ENCODE measurements at regions not wholly inside any gene's neighbourhood (a gene's known extent, or its start where the extent isn't known, plus 50 kb on each side); places are given as distances from the start of the nearest gene placed in this dataset.
"Not testable (repeated sequence)": the region's sequence is repeated elsewhere in the genome, so short reads cannot be mapped to it uniquely, and the experiment has no call there.

DNA sequence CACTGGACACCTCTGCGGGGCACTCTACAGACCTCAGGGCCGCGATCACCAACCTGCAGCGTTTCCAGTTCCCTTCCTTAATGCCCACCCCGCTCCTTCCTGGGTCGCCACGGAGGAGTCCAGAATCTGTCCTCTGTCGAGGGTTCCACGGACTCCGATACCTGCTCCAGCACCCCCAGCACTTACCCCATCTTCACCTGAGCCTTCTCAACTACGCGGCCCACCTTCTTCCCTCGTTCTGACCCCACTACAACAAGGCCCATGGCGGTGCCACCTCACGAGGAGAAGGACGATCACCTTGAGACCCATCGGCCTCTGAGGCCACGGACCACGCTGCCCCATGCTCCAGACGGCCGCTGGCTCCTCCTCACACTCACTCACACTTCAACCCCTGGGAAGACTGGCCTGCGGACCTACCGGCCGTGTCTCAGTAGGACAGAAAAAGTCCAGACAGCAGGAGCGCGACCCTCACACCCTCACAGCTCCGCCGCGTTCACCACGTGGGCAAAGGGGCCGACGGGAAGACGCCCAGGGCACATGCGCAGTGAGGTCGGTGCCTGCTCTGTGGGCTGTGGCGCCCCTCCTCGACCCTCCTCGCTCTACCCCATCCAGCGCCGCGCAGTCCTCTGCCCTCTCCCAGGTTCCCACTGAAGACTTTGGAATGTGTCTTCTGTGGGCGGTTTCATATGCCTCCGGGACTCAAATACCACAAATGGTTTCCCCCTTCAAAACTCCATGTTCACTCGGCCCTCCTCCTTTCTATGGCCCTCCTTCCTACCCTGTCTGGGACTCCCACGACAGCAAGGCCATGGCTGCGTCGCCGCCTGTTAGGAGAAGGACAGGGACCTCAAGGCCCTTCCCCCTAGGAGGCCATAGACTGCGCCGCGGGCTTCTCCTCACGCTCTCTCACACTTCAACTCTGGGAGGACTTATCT is 193.9 kb upstream of the PHF14 start:
- peak; percentile 34 for DNase-seq
- intact Hi-C loops (cut with DNase I) = no loop called here
- ATAC-seq (ENCODE audit: poor library complexity) = no peak

- DNase-seq = no peak
These were observed 193.3 kb upstream of the PHF14 start for GRCh38 chr7:10780400-10780747.

GRCh38 chr7:10786976-10787375 is 186.7 kb upstream of the PHF14 start:
- DNase-seq; intact Hi-C loops (cut with DNase I); ATAC-seq (ENCODE audit: poor library complexity): not testable (repeated sequence)

More at GRCh38 chr7:10780400-10780747, 193.3 kb upstream of the PHF14 start:
- no peak for ATAC-seq (ENCODE audit: poor library complexity)
- intact Hi-C loops (cut with DNase I) = no loop called here

DNA sequence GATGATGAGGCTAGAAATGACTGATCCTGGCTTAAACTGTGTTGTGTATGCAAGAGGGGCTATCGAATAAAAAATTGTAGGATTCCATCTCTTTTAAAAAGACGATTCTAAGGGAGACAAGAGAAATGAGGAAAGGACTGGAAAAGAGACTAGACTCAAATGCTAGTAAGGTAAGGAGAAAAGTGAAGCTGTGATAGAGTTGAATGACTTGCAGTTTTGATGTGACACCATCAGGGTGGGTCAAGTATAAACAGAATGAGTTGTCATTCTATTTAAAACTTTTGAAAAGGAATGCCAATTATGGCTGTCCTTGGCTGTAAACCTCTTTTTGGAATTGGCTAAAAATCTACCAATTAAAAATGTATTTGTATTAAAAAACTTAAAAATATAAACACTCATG is 184.5 kb upstream of the PHF14 start:
- DNase-seq = no peak
- intact Hi-C loops (cut with DNase I) = no loop called here
- ATAC-seq (ENCODE audit: poor library complexity) = no peak

GRCh38 chr7:10790910-10791309 is 182.8 kb upstream of the PHF14 start:
- no peak for DNase-seq
- ATAC-seq (ENCODE audit: poor library complexity) = no peak
- intact Hi-C loops (cut with DNase I) = no loop called here

DNA sequence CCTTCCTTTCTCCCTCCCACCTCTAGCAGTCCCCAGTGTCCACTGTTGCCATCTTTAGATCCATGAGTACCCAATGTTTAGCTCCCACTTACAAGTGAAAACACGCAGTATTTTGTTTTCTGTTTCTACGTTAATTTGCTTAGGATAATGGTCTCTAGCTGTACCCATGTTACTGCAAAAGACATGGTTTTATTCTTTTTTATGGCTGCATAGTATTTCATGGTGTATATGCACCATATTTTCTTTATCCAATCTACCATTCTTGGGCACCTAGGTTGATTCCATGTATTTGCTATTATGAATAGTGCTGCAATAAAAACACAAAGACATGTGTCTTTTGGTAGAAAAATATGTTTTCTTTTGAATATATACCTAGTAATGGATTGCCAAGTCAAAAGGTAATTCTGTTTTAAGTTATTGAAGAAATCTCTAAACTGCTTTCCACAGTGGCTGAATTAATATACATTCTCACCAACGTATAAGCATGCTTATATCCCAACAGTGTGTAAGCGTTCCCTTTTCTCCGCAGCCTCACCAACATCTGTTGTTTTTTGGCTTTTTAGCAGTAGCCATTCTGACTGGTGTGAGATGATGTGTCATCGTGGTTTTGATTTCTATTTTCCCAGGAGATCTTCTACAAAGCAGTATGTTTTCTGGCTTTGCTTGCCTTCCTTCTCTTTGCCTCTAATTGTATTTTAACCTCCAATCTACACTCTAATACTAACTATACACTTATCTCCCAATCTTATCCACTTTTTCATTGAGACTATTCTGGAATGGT is 179.5 kb upstream of the PHF14 start:
- DNase-seq (no peak), ATAC-seq (ENCODE audit: poor library complexity) (no peak)
- intact Hi-C loops (cut with DNase I) = no loop called here

- ATAC-seq (ENCODE audit: poor library complexity) (no peak), DNase-seq (no peak)
- intact Hi-C loops (cut with DNase I) = no loop called here
These were observed 176.5 kb upstream of the PHF14 start for GRCh38 chr7:10797157-10797556.

- intact Hi-C loops (cut with DNase I) = no loop called here
- no peak for DNase-seq
- no peak for ATAC-seq (ENCODE audit: poor library complexity)
These were observed 175.6 kb upstream of the PHF14 start for GRCh38 chr7:10798044-10798443.

- ATAC-seq (ENCODE audit: poor library complexity) = no peak
- no peak for DNase-seq
- intact Hi-C loops (cut with DNase I) = no loop called here
These were observed 174.2 kb upstream of the PHF14 start for GRCh38 chr7:10799475-10799874.

GRCh38 chr7:10802011-10802410 is 171.7 kb upstream of the PHF14 start:
- DNase-seq (no peak), ATAC-seq (ENCODE audit: poor library complexity) (no peak)
- intact Hi-C loops (cut with DNase I) = no loop called here

- ATAC-seq (ENCODE audit: poor library complexity) = no peak
- no peak for DNase-seq
- intact Hi-C loops (cut with DNase I) = no loop called here
These were observed 171.1 kb upstream of the PHF14 start for GRCh38 chr7:10802526-10802925.

- intact Hi-C loops (cut with DNase I) = no loop called here
- DNase-seq (no peak), ATAC-seq (ENCODE audit: poor library complexity) (no peak)
These were observed 170.0 kb upstream of the PHF14 start for GRCh38 chr7:10803720-10804119.

DNA sequence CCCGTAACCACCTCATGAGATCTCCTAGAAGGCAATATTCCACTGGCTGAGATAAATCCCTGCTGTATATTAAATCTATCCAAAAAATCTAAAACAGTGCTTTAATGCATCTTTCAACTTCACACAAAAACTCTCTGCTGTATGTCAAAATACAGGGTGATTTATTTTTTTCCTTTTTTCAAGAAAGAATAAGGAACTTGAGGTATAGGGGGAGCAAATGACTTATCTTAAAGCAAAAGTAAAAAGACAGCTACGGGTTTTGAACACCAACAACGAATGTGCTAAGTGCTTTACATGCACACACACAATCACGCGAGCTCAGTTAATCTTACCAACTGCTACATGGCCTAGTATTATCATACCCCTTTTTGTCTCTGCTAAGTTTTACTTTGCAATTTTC is 168.9 kb upstream of the PHF14 start:
- intact Hi-C loops (cut with DNase I) = no loop called here
- ATAC-seq (ENCODE audit: poor library complexity) = no peak

GRCh38 chr7:10815546-10815945 is 158.1 kb upstream of the PHF14 start:
- no peak for DNase-seq
- no peak for ATAC-seq (ENCODE audit: poor library complexity)
- intact Hi-C loops (cut with DNase I) = no loop called here

More for the DNA sequence above, 168.9 kb upstream of the PHF14 start:
- DNase-seq = no peak

DNA sequence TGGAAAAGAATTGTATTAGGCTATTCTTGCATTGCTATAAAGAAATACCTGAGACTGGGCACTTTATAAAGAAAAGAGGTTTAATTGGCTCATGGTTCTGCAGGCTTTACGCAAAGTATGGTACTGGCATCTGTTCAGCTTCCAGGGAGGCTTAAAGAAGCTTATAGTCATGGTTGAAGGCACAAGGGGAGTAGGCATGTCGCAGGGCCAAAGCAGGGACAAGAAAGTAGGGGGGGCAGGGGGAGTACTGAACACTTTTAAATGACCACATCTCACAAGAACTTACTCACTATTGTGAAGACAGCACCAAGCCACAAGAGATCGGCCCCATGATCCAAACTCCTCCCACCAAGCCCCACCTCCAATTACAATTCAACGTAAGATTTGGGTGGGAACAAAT is 152.5 kb upstream of the PHF14 start:
- intact Hi-C loops (cut with DNase I) = no loop called here
- no peak for DNase-seq
- ATAC-seq (ENCODE audit: poor library complexity) = no peak

GRCh38 chr7:10824154-10824553 is 149.5 kb upstream of the PHF14 start:
- ATAC-seq (ENCODE audit: poor library complexity) (no peak), DNase-seq (no peak)
- intact Hi-C loops (cut with DNase I) = no loop called here

DNA sequence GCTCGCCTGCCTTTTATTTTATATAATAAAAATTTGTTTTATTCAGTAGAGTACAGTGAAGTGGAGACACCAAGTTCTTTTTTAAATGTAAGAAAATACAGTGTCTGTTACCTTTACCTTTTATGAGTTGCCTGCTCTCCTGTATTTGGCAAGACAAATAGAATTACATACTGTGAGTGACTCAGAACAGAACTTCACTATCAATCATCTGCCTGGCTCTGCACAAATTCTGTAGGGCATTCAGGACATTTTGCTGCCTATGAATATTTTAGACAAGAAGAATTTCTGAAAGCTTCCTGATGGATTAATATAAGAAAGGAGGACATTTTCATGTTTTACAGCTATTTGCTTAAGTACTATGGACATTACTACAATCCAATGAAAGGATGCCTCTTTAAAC is 135.4 kb upstream of the PHF14 start:
- no peak for DNase-seq
- intact Hi-C loops (cut with DNase I) = no loop called here
- ATAC-seq (ENCODE audit: poor library complexity) = no peak

DNA sequence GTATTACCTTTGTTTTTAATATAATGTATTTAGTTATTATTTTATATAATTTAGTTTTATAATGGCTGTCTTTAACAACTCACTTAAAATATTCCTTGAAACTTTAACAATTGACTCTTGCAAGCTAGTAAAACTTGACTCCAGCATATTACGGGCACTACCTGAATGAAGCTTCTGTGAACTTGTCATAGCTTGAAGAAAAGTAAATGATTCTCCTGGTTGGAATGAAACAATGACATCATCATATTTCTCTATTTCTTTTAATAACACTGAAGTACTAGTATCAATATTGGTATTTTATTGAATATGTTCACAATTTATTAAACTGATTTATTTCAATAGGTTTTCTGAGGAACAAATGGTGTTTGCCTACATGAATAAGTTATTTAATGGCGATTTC is 128.4 kb upstream of the PHF14 start:
- DNase-seq (no peak), ATAC-seq (ENCODE audit: poor library complexity) (no peak)
- intact Hi-C loops (cut with DNase I) = no loop called here

DNA sequence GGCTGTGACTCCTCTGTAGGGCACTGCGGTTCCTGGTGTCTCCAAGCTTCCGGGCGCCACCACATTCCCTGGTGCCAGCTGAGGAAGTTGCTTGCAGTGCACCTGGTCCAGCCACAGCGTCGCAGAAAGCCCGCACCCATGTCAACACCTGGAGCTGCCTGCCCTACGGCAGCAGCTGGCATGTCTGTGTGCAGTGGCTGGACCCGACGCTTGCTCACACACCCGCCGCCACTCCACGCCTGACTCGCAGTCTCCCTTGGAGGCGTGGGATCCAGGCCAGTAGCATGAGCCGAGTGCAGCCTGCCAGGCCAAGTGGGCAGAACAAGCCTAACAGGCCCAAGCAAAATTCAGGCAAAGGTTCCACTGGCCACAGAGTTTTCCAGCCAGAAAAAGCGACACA is 118.1 kb upstream of the PHF14 start:
- intact Hi-C loops (cut with DNase I) = no loop called here
- DNase-seq (no peak), ATAC-seq (ENCODE audit: poor library complexity) (no peak)

DNA sequence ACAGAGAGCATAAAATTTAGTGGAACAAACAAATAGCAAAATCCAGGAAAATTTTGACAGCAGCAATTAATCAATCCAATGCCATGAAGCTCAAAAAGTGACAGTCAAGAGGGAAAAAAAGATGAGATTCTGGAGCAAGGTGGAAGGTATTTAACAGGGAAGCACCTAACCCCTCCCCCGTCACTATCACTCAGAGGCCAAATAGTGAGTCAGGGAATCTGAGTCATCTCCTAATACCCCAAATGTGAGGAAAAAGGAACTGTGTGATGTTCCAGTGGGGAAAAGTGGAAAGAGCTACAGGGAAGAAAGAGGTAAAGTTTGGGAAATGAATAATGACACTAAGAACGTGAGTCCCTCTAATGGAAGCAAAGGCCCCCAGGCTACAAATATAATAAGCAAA is 113.2 kb upstream of the PHF14 start:
- DNase-seq = no peak
- intact Hi-C loops (cut with DNase I) = no loop called here
- no peak for ATAC-seq (ENCODE audit: poor library complexity)
